ENCODE measurements at regions not wholly inside any gene's neighbourhood (a gene's known extent, or its start where the extent isn't known, plus 50 kb on each side); places are given as distances from the start of the nearest gene placed in this dataset.

GRCh38 chr12:115177899-115178298, 493.9 kb upstream of the TBX3 start:
- H3K27ac ChIP-seq, result no peak overlapping the region
- TF ChIP-seq, protein P1, sequence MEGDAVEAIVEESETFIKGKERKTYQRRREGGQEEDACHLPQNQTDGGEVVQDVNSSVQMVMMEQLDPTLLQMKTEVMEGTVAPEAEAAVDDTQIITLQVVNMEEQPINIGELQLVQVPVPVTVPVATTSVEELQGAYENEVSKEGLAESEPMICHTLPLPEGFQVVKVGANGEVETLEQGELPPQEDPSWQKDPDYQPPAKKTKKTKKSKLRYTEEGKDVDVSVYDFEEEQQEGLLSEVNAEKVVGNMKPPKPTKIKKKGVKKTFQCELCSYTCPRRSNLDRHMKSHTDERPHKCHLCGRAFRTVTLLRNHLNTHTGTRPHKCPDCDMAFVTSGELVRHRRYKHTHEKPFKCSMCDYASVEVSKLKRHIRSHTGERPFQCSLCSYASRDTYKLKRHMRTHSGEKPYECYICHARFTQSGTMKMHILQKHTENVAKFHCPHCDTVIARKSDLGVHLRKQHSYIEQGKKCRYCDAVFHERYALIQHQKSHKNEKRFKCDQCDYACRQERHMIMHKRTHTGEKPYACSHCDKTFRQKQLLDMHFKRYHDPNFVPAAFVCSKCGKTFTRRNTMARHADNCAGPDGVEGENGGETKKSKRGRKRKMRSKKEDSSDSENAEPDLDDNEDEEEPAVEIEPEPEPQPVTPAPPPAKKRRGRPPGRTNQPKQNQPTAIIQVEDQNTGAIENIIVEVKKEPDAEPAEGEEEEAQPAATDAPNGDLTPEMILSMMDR (conservative IDR thresholded peaks at IDR 0.05), result no peak

- TF ChIP-seq, protein P1 (conservative IDR thresholded peaks at IDR 0.05), result no peak
- no peak overlapping the region for H3K27ac ChIP-seq
Measured at GRCh38 chr12:115176741-115177400, 492.9 kb upstream of the TBX3 start.

- H3K27ac ChIP-seq, result no peak overlapping the region
- TF ChIP-seq, protein P1 (conservative IDR thresholded peaks at IDR 0.05), result no peak
Measured at GRCh38 chr12:115174920-115175319, 490.9 kb upstream of the TBX3 start.

- TF ChIP-seq, protein P1 (conservative IDR thresholded peaks at IDR 0.05), result no peak
- no peak overlapping the region for H3K27ac ChIP-seq
Measured at GRCh38 chr12:115172521-115172920, 488.5 kb upstream of the TBX3 start.

GRCh38 chr12:115169981-115170380, 486.0 kb upstream of the TBX3 start:
- no peak overlapping the region for H3K27ac ChIP-seq
- TF ChIP-seq, protein P1 (conservative IDR thresholded peaks at IDR 0.05), result no peak

GRCh38 chr12:115166698-115167315, 482.8 kb upstream of the TBX3 start:
- H3K27ac ChIP-seq, result no peak overlapping the region
- TF ChIP-seq, protein P1 (conservative IDR thresholded peaks at IDR 0.05), result 0 out of 2 replicates have a peak, but pooled peaks have one; percentile 16

DNA sequence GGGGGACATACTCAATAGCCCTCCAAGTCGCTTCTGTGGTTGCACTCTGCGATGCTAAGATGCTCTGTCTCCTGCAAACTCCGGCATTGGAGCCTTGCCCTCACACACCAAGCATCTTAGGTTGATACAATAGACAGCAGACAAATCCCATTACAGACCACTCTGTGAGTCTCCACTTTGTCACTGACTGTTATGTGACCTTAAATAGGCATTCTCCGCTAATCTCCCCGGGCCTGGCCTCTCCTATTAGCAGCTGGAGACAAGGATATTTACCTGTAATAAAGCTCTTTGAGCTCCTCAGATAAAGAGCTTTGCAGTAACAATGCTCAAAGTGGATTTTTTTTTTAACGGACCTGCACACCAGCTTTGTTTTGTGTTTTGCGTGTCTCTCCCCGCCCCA, 479.7 kb upstream of the TBX3 start:
- no peak overlapping the region for H3K27ac ChIP-seq
- TF ChIP-seq, protein P1 (conservative IDR thresholded peaks at IDR 0.05), result no peak
